Right atrium auricular region (tissue), 2 donors: ENCODE measurements at regions not wholly inside any gene's neighbourhood (a gene's known extent, or its start where the extent isn't known, plus 50 kb on each side); places are given as distances from the start of the nearest gene placed in this dataset.

Experiments used
- DNase-seq: peaks from one replicate; pipeline ENCODE4 v3.0.0-alpha.2; 2019; ENCODE audit warnings: low spot score
- H3K27ac ChIP-seq, 2 donors: fragments of 200-600 bp; sonication (generic); 1 replicate in 1 of 2; 2 replicates in 1 of 2; pipeline ENCODE4 v1.5.1; 2016 to 2019
- H3K27me3 ChIP-seq, 2 donors: fragments of 200-600 bp; sonication (generic); one replicate each; pipeline versions ENCODE4 v1.5.1 to v1.6.0; 2017 to 2019
- H3K36me3 ChIP-seq: fragments of 200-600 bp; sonication (generic); one replicate; pipeline ENCODE4 v1.5.1; 2016
- H3K4me1 ChIP-seq, 2 donors: fragments of 200-600 bp; sonication (generic); one replicate each; pipeline versions ENCODE4 v1.5.1 to v1.6.0; 2017 to 2019
- H3K4me3 ChIP-seq, 2 donors: fragments of 200-600 bp; sonication (generic); 1 replicate in 1 of 2; 2 replicates in 1 of 2; pipeline ENCODE4 v1.5.1; 2017 to 2019; ENCODE audit warnings: mild to moderate bottlenecking in 1 of 2, moderate library complexity in 1 of 2
- H3K9me3 ChIP-seq, 2 donors: fragments of 200-600 bp; sonication (generic); one replicate each; pipeline ENCODE4 v1.5.1; 2019
- TF ChIP-seq, protein P1 (sequence below), 2 donors: fragments of 200-600 bp; sonication (generic); IDR thresholded peaks; one replicate each; pipeline ENCODE4 v1.5.1; 2019; ENCODE audit warnings: antibody characterized with exemption in 2 of 2

- H3K36me3 ChIP-seq: no peaks in the 10 kb centered on the region
- no peak for DNase-seq
- H3K9me3 ChIP-seq: no peaks in the 10 kb centered on the region
- no peak overlapping the region for H3K27ac ChIP-seq
- no peaks in the 10 kb centered on the region for H3K27me3 ChIP-seq
- no peak overlapping the region for H3K4me3 ChIP-seq
- H3K4me1 ChIP-seq: no peaks in the 10 kb centered on the region
- TF ChIP-seq, protein P1, sequence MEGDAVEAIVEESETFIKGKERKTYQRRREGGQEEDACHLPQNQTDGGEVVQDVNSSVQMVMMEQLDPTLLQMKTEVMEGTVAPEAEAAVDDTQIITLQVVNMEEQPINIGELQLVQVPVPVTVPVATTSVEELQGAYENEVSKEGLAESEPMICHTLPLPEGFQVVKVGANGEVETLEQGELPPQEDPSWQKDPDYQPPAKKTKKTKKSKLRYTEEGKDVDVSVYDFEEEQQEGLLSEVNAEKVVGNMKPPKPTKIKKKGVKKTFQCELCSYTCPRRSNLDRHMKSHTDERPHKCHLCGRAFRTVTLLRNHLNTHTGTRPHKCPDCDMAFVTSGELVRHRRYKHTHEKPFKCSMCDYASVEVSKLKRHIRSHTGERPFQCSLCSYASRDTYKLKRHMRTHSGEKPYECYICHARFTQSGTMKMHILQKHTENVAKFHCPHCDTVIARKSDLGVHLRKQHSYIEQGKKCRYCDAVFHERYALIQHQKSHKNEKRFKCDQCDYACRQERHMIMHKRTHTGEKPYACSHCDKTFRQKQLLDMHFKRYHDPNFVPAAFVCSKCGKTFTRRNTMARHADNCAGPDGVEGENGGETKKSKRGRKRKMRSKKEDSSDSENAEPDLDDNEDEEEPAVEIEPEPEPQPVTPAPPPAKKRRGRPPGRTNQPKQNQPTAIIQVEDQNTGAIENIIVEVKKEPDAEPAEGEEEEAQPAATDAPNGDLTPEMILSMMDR (IDR thresholded peaks at IDR 0.05): no peak
Measured at GRCh38 chr1:71276466-71276865, 195.6 kb upstream of the ZRANB2 start.

GRCh38 chr1:71273334-71273733 lies 192.5 kb upstream of the ZRANB2 start:
- no peaks in the 10 kb centered on the region for H3K27me3 ChIP-seq
- no peak overlapping the region for H3K27ac ChIP-seq
- DNase-seq: no peak
- no peak overlapping the region for H3K4me3 ChIP-seq
- no peaks in the 10 kb centered on the region for H3K4me1 ChIP-seq
- TF ChIP-seq, protein P1 (IDR thresholded peaks at IDR 0.05): no peak
- H3K36me3 ChIP-seq: no peaks in the 10 kb centered on the region
- H3K9me3 ChIP-seq: no peaks in the 10 kb centered on the region

GRCh38 chr1:71270394-71270915 lies 189.6 kb upstream of the ZRANB2 start:
- H3K36me3 ChIP-seq: no peaks in the 10 kb centered on the region
- no peak for DNase-seq
- no peaks in the 10 kb centered on the region for H3K4me1 ChIP-seq
- no peaks in the 10 kb centered on the region for H3K27me3 ChIP-seq
- H3K4me3 ChIP-seq: no peak overlapping the region
- TF ChIP-seq, protein P1 (IDR thresholded peaks at IDR 0.05): no peak
- no peaks in the 10 kb centered on the region for H3K9me3 ChIP-seq
- no peak overlapping the region for H3K27ac ChIP-seq

- no peaks in the 10 kb centered on the region for H3K36me3 ChIP-seq
- DNase-seq: no peak
- no peak overlapping the region for H3K4me3 ChIP-seq
- TF ChIP-seq, protein P1 (IDR thresholded peaks at IDR 0.05): no peak
- no peaks in the 10 kb centered on the region for H3K4me1 ChIP-seq
- H3K9me3 ChIP-seq: no peaks in the 10 kb centered on the region
- no peaks in the 10 kb centered on the region for H3K27me3 ChIP-seq
- H3K27ac ChIP-seq: no peak overlapping the region
Measured at GRCh38 chr1:71269818-71270217, 189.0 kb upstream of the ZRANB2 start.

DNA sequence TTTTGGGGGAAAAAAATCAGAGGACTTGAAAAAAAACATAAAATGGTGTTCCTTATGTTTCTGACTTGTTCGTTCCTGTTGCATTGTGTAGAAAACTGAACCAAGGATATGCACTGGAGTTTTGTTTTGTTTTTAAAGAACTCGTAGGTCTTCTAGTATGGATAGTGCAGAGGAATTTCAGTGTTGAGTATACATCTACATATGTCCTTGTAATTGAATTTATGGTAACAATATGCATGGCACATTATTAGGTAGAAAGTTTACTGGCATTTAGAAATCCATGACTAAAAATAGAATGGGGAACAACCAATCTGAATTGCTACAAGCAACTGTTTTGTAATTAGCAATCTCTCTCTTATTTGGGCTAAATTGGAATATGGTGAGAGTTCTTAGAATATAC lies 188.3 kb upstream of the ZRANB2 start:
- TF ChIP-seq, protein P1 (IDR thresholded peaks at IDR 0.05): no peak
- no peak for DNase-seq
- no peaks in the 10 kb centered on the region for H3K36me3 ChIP-seq
- H3K4me3 ChIP-seq: no peak overlapping the region
- H3K27me3 ChIP-seq: no peaks in the 10 kb centered on the region
- H3K27ac ChIP-seq: no peak overlapping the region
- H3K9me3 ChIP-seq: no peaks in the 10 kb centered on the region
- no peaks in the 10 kb centered on the region for H3K4me1 ChIP-seq

DNA sequence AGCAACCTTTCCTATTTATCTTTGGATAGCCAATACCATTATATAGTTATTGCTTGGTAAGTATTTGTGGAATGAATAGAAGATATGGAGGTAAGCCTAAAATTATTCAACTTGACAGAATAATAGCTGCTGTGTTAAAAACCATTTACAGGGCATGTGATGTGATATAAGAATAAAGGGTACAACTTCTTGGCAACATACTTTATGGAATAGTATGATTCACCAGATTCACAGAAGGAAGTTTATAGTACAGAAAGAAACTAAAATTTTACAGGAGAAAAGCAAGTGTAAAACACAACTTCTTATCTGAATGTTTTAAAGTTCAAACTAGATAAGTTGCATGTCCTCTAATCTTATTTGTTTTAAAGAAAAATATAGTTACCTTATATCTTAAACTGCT lies 186.4 kb upstream of the ZRANB2 start:
- Histone ChIP-seq H3K9me3 (no peaks in the 10 kb centered on the region), H3K27ac (no peak overlapping the region), H3K36me3 (no peaks in the 10 kb centered on the region), H3K27me3 (no peaks in the 10 kb centered on the region), H3K4me3 (no peak overlapping the region), H3K4me1 (no peaks in the 10 kb centered on the region)
- no peak for DNase-seq
- TF ChIP-seq, protein P1 (IDR thresholded peaks at IDR 0.05): no peak
